ENCODE measurements at regions not wholly inside any gene's neighbourhood (a gene's known extent, or its start where the extent isn't known, plus 50 kb on each side); places are given as distances from the start of the nearest gene placed in this dataset.

DNA sequence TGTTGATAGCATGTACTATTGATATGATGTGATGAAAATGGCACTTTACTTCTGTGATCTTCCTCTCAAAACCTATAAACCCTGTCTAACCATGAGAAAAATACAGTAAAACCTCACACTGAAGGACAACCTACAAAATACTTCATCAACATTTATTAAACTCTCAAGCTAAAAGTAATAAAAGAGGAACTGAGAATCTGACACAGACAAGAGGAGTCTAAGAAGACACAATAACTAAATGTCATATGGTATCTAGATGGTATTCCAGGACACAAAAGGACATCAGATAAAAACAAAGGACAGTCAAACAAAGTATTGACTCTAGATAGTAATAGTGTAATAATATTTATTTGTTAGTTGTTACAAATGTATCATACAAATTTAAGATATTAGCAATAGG lies 655.3 kb downstream of the SH3BGRL start:
- no peak overlapping the region for H2BK5ac ChIP-seq (ENCODE audit: low read depth, low read length, poor library complexity, severe bottlenecking)
- H3K4me3 ChIP-seq (ENCODE audit: insufficient read depth, low read depth, low read length): no peak overlapping the region
- H3K36me3 ChIP-seq (ENCODE audit: control insufficient read depth, insufficient read depth, low read length): no peaks in the 10 kb centered on the region
- intact Hi-C loops (cut with micrococcal nuclease): no loop called here
- ChIA-PET POLR2A (ENCODE audit: unreplicated experiment) (no interaction called here), CTCF (no interaction called here)
- H2AK5ac ChIP-seq (ENCODE audit: low read depth, low read length): no peak overlapping the region
- ATAC-seq (ENCODE audit: low read depth): no peak
- H3K18ac ChIP-seq (ENCODE audit: low read depth, low read length): no peak overlapping the region
- H3K27ac ChIP-seq (ENCODE audit: insufficient read depth, low read length): no peak overlapping the region
- H3K27me3 ChIP-seq (ENCODE audit: control insufficient read depth, insufficient read depth, low read length): no peaks in the 10 kb centered on the region
- no peak overlapping the region for H2BK120ac ChIP-seq (ENCODE audit: low read depth, low read length)
- TF ChIP-seq MAZ (IDR thresholded peaks at IDR 0.05; ENCODE audit: borderline replicate concordance, low read depth, low read length) (no peak), SMC3 (IDR thresholded peaks at IDR 0.05; ENCODE audit: low read depth, low read length) (no peak), MAFK (IDR thresholded peaks at IDR 0.05; ENCODE audit: low read depth, low read length) (no peak), POLR2A (IDR thresholded peaks at IDR 0.05; ENCODE audit: low read depth, low read length) (no peak), CHD1 (IDR thresholded peaks at IDR 0.05; ENCODE audit: low read depth, low read length) (no peak), MXI1 (IDR thresholded peaks at IDR 0.05; ENCODE audit: borderline replicate concordance, low read depth, low read length) (no peak), BHLHE40 (IDR thresholded peaks at IDR 0.05; ENCODE audit: low read depth, low read length) (no peak), RAD21 (IDR thresholded peaks at IDR 0.05; ENCODE audit: low read length) (no peak)
- TF ChIP-seq, protein P1, sequence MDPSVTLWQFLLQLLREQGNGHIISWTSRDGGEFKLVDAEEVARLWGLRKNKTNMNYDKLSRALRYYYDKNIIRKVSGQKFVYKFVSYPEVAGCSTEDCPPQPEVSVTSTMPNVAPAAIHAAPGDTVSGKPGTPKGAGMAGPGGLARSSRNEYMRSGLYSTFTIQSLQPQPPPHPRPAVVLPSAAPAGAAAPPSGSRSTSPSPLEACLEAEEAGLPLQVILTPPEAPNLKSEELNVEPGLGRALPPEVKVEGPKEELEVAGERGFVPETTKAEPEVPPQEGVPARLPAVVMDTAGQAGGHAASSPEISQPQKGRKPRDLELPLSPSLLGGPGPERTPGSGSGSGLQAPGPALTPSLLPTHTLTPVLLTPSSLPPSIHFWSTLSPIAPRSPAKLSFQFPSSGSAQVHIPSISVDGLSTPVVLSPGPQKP (IDR thresholded peaks at IDR 0.05; ENCODE audit: borderline replicate concordance, low read depth, low read length): no peak
- H3K79me1 ChIP-seq (ENCODE audit: low read depth in 1 of 2, low read length in 2 of 2): no peaks in the 10 kb centered on the region
- no peaks in the 10 kb centered on the region for H3K4me1 ChIP-seq (ENCODE audit: control insufficient read depth, insufficient read depth, low read length)
- H3K4ac ChIP-seq (ENCODE audit: low read depth, low read length): no peak overlapping the region
- no TSS peak for BruUV-seq (replicated peaks)
- H3K9me1 ChIP-seq (ENCODE audit: insufficient read depth, low read length): no peaks in the 10 kb centered on the region
- H4K5ac ChIP-seq (ENCODE audit: low read depth, low read length): no peak overlapping the region
- no peak overlapping the region for H3K23ac ChIP-seq (ENCODE audit: low read depth, low read length)
- dilution Hi-C loops (cut with HindIII; ENCODE audit: low sequenced_read_pairs, unreplicated experiment): no loop called here
- no peak overlapping the region for H2AK9ac ChIP-seq (replicated peaks; ENCODE audit: low read depth, low read length, poor library complexity)
- H3K14ac ChIP-seq (replicated peaks; ENCODE audit: low read depth, low read length): no peak overlapping the region
- H3K4me2 ChIP-seq (ENCODE audit: low read depth, low read length): no peak overlapping the region
- DNase-seq: no peak
- no peaks in the 10 kb centered on the region for H4K20me1 ChIP-seq (ENCODE audit: insufficient read depth, low read length)
- H3K9me3 ChIP-seq (ENCODE audit: control insufficient read depth, insufficient read depth, low read length): peaks cover 4% of the 10 kb centered on the region; the same call in 1 of the 2 replicates
- H3K56ac ChIP-seq (ENCODE audit: extremely low read depth, insufficient read depth, low read length): no peak overlapping the region
- H2AFZ ChIP-seq (replicated peaks; ENCODE audit: low read length, poor library complexity): no peak overlapping the region
- H4K91ac ChIP-seq (ENCODE audit: insufficient read depth, low read depth, low read length): no peak overlapping the region
- H4K8ac ChIP-seq (ENCODE audit: low read depth in 2 of 2, low read length in 2 of 2): no peak overlapping the region
- in situ Hi-C loops (cut with MboI; ENCODE audit: low sequenced_read_pairs): no loop called here
- H3K9ac ChIP-seq (ENCODE audit: low read depth, low read length): no peak overlapping the region
- H2BK15ac ChIP-seq (ENCODE audit: low read depth, low read length): no peak overlapping the region
- no peak overlapping the region for H2BK20ac ChIP-seq (ENCODE audit: low read depth, low read length)
